HG02763 (cell line): ENCODE measurements at regions not wholly inside any gene's neighbourhood (a gene's known extent, or its start where the extent isn't known, plus 50 kb on each side); places are given as distances from the start of the nearest gene placed in this dataset.

Experiments
- ATAC-seq: cut with Tn5 transposase; IDR thresholded peaks from one replicate; pipeline ENCODE4 v1.9.1; 2021; ENCODE audit warnings: mild to moderate bottlenecking, moderate library complexity; ENCODE audit not compliant: unreplicated experiment

DNA sequence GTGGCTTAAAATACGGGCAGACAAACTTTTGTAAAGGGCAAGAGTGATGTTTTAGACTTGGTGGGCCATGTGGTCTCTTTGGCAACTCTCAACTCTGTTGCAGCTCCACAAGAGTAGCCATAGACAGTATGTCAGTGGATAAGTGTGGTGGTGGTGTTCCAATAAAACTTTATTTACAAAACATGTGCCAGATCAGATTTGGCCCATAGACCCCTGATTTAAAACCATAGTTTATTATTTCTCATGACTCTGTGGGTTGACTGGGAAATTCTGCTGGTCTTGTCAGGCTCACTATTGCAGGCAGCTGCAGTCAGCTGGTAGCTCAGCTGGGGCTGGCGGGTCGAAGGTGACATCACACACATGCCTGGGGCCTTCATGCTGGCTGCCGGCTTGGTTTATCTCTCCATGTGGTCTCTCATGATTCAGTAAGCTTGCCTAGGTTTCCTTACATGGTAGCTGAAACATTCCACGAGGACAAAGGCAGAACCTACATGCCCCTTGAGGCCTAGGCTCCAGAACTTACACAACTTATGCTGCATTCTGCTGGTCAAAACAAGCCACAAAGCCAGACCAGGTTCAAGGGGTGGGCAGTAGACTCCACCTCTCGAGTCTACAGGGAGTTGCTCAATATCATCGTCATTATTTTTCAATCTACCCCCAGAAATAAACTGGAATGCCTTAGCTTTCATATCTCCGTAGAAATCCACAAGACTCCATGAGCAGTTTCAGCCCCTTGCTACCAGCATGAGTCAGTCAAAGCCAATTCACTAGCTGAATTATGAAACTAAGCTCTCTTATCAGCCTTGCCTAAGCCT, 245.7 kb downstream of the WDR11 start:
- no peak for ATAC-seq

DNA sequence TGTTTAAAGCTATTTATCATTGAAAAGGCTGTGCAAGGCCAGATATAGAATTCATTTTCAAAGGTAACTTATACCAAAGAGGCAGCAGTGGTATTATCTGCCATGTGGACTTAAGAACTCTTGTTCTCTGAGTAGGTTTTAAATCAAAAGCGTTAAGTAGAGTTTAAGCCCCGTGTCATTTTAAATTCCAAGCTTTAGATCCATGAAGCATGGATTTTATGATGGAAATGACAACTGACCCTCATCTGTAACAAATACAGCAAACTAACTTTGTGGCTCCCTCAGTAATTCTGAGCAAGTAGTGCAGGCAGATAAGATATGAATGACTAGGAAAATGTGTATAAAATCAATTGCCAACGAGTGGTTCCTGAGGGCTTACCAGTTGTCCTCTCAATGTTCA, 247.0 kb downstream of the WDR11 start:
- ATAC-seq, result no peak

DNA sequence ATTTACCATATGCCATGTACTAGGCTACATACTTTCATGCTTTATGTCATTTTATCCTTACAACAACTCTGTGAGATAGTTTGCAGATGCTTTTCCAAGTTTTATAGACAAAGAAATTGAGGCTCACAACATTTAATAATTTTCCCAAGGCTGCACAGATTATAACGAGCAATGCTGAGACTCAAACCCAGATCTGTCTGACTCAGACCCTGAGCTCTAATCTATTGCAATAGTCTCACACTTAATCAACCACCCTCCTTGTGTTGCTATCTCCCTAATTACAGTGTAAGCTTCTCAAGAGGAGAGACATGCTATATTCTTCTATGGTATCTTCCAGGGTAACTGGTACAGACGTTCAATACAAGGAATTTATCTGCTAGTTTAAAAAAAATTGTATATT, 247.6 kb downstream of the WDR11 start:
- no peak for ATAC-seq

DNA sequence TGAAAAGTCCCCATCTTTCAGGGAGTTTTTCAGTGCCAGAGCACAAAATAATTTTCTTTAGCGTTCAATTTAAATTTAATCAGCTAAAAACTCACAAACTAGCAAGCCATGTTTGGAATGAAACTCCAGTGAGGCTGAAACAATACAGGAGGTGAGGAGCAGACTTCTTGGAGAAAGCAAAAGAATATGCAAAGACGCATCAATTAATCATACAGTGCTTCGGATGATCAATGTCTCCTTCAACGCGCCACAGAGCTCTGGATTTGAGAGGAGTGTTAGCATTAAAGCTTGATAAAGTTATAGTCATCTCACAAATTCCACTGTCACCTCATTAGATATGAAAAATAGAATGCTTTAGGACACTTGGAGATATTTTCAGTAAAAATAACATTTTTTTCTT, 248.0 kb downstream of the WDR11 start:
- ATAC-seq, result no peak

DNA sequence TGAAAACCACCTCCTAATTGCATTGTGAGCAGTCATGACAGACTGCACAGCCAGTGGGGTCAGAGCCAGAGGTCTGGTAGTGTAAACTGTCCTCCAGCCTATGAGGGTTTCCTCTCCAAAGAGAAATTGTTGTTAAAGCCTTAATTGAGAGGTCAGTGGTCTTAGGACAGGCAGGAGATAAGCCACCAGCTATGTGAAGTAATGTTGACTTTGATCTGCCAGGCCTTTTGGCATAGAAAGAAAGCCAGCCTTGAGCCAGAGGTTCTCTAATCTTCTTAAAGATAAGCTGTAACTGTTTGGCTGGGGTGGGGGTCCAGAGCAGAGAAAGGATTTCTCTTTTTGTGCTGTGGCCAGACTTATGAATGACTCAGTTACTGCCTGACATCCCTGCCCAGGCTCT, 248.4 kb downstream of the WDR11 start:
- ATAC-seq, result no peak

DNA sequence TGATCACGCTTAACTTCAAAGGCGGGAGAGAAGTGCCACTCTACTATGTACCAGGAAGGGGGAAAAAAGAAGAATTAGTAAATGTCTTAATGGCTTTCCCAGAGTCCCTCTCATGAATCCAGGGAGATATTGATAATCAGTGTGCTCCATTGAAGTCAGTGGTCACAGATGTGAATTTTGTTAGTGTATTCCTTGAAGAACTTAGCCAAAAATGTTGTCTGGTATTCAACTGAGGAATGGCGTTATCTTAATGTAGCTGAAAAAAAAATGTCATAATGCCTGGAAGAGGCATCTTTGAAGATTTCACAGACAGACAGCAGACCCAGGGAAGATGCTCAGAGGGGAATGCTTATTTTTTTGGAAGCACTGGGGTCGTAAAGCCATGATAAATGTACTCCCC, 250.4 kb downstream of the WDR11 start:
- no peak for ATAC-seq

DNA sequence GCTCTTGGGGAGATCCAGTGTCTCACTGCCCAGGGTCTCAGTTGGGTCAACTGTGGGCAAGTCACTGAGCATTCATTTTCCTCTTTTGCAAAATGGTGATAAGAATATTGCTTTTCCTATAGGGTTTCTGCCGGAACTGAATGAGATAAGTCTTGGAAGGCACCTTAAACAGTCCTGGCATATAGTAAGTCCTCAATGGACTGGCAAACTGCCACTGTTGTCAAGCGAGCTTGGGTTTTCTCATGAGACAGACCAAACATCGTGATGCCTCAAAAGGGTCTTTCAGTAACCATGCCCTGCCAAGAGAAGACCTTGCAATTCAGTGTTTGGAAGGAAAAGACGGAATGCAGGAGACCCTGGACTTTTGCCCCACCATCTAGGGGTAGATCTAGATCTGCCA, 251.5 kb downstream of the WDR11 start:
- ATAC-seq, result no peak

DNA sequence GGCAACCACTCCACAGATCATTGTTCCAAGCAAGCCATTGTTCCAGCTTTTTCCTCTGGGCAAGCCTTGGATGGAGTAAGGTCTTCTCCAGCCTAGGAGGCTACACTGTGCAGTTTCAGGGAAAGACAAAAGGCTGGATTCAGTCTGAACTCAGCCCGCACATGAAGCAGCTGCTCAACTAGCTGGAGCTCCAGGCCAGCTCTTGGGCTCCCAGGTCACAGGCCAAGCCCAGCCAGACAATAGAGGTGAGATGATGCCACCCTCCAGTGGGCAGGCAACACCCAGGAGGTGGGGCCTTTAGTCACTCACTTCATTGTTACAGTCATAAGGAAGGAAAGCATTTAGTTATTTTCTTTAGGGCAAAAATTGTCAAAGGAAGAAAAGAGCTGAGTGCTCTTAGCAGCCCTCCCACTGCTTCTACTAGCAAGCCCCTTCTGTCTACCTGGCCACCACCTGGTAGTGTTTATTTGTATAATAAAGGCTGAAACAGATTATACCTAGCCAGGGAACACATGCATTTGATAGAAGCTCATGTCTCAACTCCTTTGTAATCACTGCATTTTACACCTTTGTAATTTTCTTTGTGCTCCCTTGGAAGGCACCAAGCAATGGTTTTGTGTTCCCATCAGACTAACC, 253.4 kb downstream of the WDR11 start:
- ATAC-seq, result no peak

DNA sequence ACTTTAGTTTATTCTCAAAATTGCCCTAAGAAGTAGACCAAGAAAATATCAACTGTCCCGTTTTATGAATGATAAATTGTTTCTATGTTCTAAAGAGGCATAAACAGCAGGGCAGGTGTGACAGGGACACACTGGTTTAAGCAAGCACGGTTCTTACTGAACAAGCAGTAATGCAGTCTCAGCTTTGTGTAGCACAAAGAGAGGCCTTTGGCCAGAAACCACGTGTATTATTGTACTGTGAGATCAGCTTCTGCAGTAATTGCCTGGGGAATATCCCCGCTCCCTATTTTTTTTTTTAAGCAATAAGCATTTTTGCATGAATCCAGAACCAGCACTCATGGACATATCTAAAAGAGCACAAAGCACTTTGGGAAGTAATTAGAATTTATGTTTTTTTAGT, 255.4 kb downstream of the WDR11 start:
- no peak for ATAC-seq

DNA sequence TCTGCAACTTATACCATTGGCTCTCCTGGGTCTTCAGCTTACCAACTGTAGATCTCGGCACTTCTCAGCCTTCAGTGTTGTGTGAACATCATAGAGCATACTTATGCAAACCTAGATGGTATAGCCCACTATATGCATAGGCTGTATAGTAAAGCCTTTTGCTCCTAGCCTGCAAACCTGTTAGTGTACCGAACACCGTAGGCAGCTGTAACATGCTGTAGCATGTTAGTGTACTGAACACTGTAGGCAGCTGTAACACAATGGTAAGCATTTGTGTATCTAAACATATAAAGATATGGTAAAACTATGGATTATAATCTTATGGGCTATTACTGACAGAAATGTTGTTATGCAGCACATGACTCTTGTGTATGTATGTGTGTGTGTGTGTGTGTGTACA, 256.9 kb downstream of the WDR11 start:
- no peak for ATAC-seq

DNA sequence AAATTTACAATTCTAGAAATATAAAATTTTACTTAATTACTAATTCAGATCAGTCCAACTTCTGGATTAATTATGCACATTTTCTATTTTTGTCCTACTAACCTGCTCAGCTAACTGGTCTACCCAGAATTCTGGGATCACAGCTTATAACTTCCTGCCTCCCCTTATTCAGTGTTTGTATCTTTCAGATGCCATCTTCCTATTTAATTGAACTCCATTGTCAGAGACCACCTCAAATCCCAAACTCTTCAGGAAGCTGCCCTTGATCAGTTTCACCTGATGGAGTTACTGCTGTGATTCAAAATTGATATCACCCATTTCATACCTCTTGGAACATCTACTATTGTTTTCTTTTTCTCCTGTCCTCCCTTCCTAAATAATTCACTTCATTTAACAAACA, 259.2 kb downstream of the WDR11 start:
- ATAC-seq, result no peak

DNA sequence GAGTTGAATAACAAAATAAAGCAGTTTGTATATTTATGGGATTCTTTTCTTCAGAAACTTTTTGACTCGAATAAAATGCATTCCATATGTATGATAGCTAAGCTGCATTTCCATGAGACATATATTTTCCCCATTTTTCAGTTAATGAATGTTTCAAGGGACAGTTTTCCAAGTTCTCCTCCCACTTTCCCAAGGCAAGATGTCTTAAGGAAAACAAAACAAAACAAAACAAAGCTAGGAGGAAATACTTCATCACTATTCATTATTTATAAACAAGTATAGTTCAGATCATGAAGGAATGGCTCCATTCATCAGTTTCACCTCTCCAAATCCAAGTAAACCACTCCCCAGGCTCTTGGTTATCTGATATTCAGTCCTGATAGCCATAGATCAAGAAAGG, 261.0 kb downstream of the WDR11 start:
- ATAC-seq, result no peak

DNA sequence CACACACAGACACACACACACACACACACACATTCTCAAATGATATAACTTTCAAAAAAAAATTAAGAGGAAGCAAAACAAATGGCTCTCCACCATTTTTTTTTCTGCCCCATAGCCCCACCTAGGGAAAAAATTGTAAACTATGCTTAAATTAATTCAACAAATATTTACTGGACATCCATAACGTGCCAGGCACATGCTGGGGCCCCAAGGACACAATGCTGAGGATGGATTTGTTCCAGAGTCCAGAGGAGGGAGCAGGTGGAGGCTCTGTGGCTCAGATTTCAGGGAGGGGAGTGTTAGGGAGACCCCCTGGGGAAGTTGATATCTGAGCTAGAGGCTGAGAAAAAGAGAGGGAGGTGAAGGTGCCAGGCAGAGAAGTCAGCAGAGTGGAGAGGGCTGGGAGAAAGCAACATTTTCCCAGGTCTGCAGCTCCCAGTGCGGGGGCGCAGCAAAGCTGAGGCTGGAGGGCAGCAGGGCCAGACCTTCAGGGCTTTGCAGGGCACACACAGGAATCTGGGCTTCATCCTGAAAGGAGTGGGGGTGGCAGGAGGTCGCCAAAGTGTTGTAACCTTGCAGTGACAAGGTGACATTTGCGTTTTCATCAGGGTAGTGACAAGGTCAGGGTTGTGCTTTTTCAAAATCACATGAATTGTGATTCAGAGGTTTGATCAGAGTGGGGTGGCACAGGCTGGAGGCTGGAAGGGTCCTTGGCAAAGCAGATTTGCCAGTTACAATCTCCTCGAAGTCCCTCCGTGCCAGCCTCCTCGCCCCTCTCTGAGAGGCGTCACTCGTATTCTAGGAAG, 261.6 kb downstream of the WDR11 start:
- ATAC-seq, result no peak

DNA sequence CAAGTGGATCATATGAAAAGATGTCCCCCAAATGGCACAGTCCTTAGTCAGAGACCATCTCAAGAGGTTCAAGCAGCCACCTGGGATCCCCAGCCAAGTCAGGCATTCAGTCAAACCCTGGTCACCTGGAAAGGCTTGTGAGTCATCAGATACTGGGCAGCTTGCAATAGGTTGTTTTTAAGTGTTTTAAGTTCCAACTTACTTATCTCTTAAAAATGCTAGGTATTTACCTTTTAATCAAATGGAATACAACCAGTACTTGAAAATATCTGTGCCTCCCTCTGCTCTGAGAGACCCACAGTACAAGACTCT, 262.2 kb downstream of the WDR11 start:
- ATAC-seq, result no peak

DNA sequence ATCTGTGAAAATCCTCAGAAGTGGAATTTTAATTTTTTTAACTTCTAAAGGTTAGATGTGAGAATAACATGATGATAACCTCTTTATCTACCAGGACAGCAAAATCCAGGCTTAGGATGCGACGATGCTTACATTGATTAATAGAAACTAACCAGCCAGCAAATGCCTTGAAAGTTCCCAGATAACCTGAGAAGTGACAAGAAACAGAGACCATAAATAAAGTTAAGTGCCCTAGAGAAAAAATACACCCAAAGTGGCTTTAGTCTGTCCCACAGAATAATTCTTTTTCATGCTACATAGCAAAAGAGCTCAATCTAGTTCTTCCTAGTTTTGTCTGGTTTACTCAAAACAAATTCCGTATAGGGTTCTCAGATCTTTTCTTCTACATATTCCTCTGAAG, 262.7 kb downstream of the WDR11 start:
- ATAC-seq, result no peak

DNA sequence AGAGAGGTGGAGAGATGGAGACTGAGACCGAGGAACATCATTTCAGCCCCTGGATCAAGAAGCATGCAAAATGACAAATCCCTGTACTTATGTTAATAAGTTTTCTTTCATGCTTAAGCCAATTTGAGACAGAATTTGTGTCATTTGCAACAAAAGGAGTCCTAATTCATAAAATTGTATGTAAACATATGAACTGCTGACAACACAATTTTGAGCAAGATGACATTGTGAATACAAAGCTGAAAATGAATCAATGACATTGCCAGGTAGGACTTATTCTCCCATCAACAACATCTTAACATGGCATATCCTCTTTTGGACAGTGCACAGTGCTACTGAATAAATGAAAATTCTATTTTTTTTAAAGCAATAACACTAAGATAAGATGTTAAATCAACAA, 264.0 kb downstream of the WDR11 start:
- ATAC-seq, result no peak

DNA sequence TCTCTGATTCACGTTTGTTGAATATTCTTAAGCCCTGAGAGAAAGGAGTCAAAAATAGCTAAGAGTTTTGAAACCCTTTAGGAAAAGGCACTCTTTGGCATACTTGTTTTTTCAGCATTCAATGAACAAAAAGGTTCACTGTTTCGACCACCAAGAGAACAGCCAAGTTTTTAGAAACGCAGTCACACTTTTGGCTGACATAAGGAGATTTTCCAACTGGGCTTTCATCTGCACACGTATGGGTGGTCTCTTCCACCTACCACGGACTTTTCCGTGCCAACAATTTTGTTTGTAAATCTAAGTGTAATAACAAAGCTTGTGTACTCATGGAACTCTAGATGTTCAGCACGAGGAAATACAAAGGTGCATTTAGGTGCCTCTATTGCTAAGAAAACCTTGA, 270.3 kb downstream of the WDR11 start:
- no peak for ATAC-seq

DNA sequence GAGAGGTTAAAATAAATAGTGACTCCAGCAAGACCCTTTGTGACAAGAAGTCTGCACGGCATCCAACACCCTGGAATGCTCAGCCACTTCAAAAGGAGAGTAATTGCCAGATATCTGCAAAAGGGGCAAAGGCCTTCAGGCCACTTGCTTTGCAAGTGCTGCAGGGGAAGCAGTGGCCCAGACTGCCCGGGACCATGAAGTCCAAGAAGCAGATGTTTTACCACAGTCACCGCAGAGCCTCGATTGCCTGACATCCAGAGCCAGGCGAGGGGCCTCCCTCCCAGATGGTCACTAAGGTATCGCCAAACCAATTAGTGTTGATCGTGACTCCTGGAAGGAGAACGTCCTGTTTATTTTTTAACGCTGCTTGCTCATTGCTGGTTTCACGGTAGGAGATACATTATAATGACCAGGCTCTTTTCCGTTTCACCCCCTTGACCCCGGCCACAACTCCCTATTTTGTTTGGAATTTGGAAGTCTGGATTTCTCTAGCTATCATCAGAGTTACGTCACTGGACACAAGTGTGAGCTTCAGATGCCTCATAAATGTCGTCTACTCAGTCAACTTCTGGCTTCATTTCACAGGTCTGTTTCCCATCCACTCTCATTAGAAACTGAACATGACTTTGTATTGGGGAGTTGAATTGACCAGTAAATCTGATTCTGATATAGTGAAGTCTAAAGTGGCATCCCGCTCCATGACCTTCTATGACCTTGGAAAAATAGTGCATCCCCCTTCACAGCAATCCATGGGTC, 276.2 kb downstream of the WDR11 start:
- no peak for ATAC-seq

DNA sequence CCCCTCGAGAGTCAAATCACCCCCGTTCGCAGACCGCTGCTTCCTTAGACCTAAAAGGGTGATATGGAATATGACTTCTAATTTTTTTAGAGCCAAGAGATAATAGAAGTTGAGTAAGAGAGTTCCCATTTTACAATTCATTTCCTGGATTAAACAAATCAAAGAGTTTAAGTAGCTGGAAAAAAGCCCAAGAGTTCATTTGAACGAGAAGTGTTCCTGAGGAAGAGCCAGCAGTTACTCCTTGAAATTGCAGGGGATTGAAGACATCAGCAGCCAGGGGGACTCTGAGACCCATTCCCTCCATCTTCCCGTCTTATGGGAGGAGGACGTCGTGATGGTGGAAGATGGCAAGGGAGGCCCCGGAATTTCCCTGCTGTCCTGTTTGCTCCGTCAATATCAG, 277.0 kb downstream of the WDR11 start:
- no peak for ATAC-seq

DNA sequence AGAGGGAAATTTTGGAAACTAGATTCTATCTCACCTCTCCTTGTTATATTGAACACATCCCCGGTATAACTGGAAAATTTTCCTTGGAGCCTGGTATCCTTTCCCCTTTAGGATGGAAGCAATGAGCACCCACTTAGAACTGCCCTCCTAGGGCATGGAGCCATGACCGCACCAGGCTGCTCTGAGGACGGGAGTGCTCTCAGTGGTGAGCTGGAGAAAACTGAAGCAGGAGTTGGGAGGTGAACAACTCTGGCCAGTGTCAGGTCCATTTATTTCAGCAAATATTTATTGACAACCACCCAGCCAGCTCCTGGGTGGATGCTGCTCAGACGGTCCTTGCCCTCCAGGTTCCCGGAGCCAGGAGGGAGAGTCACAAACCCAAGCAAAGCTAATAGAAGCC, 278.1 kb downstream of the WDR11 start:
- ATAC-seq, result no peak

DNA sequence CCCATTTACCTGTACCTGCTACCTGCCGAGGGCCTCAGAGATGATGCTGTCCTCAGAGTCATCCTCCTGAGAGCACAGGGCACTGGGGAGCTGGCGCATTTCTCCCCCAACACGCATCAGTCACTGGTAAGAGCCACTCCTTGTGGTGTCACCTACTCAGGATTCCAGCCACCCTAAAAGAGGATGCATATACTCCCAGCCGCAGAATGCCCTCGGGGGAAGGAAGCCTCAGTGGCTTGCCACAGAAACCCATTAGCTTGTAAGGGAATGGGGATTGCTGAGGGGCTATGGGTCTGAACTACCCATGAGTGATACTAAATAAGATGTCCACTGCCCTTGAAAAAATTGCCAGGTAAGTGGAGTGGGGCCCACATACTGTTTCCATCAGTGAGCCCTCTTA, 279.2 kb downstream of the WDR11 start:
- ATAC-seq, result no peak
